ENCODE measurements at regions not wholly inside any gene's neighbourhood (a gene's known extent, or its start where the extent isn't known, plus 50 kb on each side); places are given as distances from the start of the nearest gene placed in this dataset.

DNA sequence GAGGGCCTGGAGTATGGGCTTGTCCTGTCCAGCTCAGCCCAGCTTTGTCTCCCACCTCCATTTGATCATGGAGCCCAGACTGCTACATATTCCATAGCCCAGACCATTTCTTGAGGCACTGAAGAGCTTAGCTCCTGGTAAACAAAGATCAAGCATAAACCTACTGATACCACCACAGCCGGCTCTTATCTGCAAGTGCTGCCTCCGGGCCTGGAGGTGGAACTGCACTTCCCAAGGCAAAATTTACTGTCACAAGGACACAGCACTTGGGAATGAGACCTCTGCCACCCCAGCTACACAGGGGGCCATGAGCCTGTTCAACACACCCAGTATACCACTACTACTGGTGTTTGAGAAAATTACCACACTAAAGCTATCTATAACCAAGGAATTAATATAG lies 53.7 kb upstream of the PLSCR5 start:
- TF ChIP-seq, protein P1, sequence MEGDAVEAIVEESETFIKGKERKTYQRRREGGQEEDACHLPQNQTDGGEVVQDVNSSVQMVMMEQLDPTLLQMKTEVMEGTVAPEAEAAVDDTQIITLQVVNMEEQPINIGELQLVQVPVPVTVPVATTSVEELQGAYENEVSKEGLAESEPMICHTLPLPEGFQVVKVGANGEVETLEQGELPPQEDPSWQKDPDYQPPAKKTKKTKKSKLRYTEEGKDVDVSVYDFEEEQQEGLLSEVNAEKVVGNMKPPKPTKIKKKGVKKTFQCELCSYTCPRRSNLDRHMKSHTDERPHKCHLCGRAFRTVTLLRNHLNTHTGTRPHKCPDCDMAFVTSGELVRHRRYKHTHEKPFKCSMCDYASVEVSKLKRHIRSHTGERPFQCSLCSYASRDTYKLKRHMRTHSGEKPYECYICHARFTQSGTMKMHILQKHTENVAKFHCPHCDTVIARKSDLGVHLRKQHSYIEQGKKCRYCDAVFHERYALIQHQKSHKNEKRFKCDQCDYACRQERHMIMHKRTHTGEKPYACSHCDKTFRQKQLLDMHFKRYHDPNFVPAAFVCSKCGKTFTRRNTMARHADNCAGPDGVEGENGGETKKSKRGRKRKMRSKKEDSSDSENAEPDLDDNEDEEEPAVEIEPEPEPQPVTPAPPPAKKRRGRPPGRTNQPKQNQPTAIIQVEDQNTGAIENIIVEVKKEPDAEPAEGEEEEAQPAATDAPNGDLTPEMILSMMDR (IDR thresholded peaks at IDR 0.05) = no peak
- no peak for TF ChIP-seq POLR2AphosphoS5 (IDR thresholded peaks at IDR 0.05)
- TF ChIP-seq POLR2A (IDR thresholded peaks at IDR 0.05) = no peak
- TF ChIP-seq EP300 (IDR thresholded peaks at IDR 0.05; ENCODE audit: low read depth) = no peak
